Common myeloid progenitor, CD34-positive (primary cell): ENCODE measurements at regions not wholly inside any gene's neighbourhood (a gene's known extent, or its start where the extent isn't known, plus 50 kb on each side); places are given as distances from the start of the nearest gene placed in this dataset.

Source experiments
- CTCF ChIA-PET: fragments of 350-600 bp; sonication (Branson Sonifier 250); formaldehyde crosslinking; loops from one replicate; lab custom pipeline; 2021; ENCODE audit warnings: antibody characterized with exemption; lab: Charles Lee
- POLR2A ChIA-PET: fragments of 350-600 bp; sonication (Branson Sonifier 250); formaldehyde crosslinking; loops from one replicate; lab custom pipeline; 2021; ENCODE audit warnings: antibody characterized with exemption; lab: Charles Lee
- DNase-seq, 3 donors: peaks; one replicate each; pipeline versions ENCODE4 v3.0.0 to v3.0.0-alpha.2; 2013
- H3K27ac ChIP-seq, 2 experiments: 1 replicate in 1 of 2; 2 replicates in 1 of 2; pipeline ENCODE4 v1.7.0; 2013; ENCODE audit warnings: inconsistent platforms in 2 of 2, low read length in 2 of 2, mild to moderate bottlenecking in 2 of 2, low read depth in 1 of 2, moderate library complexity in 1 of 2; ENCODE audit not compliant: severe bottlenecking in 2 of 2, insufficient read depth in 1 of 2, poor library complexity in 1 of 2
- H3K27me3 ChIP-seq, 5 experiments: replicated peaks in 2 of 5; 1 replicate in 3 of 5; 2 replicates in 2 of 5; pipeline versions ENCODE4 v1.6.1 to v1.7.0; 2013; ENCODE audit warnings: low read length in 4 of 5, mild to moderate bottlenecking in 2 of 5, moderate library complexity in 2 of 5, inconsistent platforms in 1 of 5; ENCODE audit not compliant: insufficient read depth in 5 of 5, control insufficient read depth in 4 of 5
- H3K36me3 ChIP-seq, 4 experiments: 1 replicate in 2 of 4; 2 replicates in 2 of 4; pipeline versions ENCODE4 v1.6.1 to v1.7.0; 2013; ENCODE audit warnings: low read length in 3 of 4, control low read depth in 1 of 4, mild to moderate bottlenecking in 1 of 4; ENCODE audit not compliant: control insufficient read depth in 4 of 4, insufficient read depth in 4 of 4
- H3K4me1 ChIP-seq, 4 experiments: 1 replicate in 3 of 4; 2 replicates in 1 of 4; pipeline versions ENCODE4 v1.6.1 to v1.7.1; 2013; ENCODE audit warnings: low read length in 3 of 4, mild to moderate bottlenecking in 3 of 4, control low read depth in 1 of 4, inconsistent platforms in 1 of 4, moderate library complexity in 1 of 4; ENCODE audit not compliant: control insufficient read depth in 4 of 4, insufficient read depth in 4 of 4; ENCODE audit errors: control extremely low read depth in 1 of 4
- H3K4me3 ChIP-seq, 7 experiments: 1 replicate in 4 of 7; 2 replicates in 3 of 7; pipeline versions ENCODE4 v1.5.1 to v1.7.0; 2013; ENCODE audit warnings: mild to moderate bottlenecking in 7 of 7, low read length in 6 of 7, moderate library complexity in 6 of 7, inconsistent platforms in 2 of 7, low read depth in 2 of 7, control low read depth in 1 of 7; ENCODE audit not compliant: insufficient read depth in 4 of 7, control insufficient read depth in 1 of 7; ENCODE audit errors: extremely low read depth in 1 of 7
- H3K9me3 ChIP-seq, 5 experiments: 1 replicate in 4 of 5; 2 replicates in 1 of 5; pipeline versions ENCODE4 v1.6.1 to v1.7.1; 2013; ENCODE audit warnings: low read length in 4 of 5, mild to moderate bottlenecking in 2 of 5, inconsistent platforms in 1 of 5, low read depth in 1 of 5, moderate library complexity in 1 of 5; ENCODE audit not compliant: control insufficient read depth in 4 of 5, insufficient read depth in 2 of 5; ENCODE audit errors: control extremely low read depth in 1 of 5
- WGBS: methylation state at CpG from one replicate; pipeline ENCODE4 v1.1.5; 2013; ENCODE audit not compliant: insufficient coverage; 5-methylcytosine and 5-hydroxymethylcytosine counted together

- no peaks in the 10 kb centered on the region for H3K36me3 ChIP-seq
- H3K9me3 ChIP-seq = no peaks in the 10 kb centered on the region
- H3K27me3 ChIP-seq = peaks cover 0 to 2% (median 0%) of the 10 kb centered on the region in 5 experiments
- POLR2A ChIA-PET = no interaction called here
- H3K4me3 ChIP-seq = no peak overlapping the region
- no peak overlapping the region for H3K27ac ChIP-seq
- DNase-seq = no peak
- H3K4me1 ChIP-seq = no peaks in the 10 kb centered on the region
- whole genome bisulfite sequencing = 96% methylated on average over 10 of the region's 11 CpGs
- CTCF ChIA-PET = interaction anchor here (0.6 to 0.8 kb wide), 2 partner anchors 16 to 122 kb away, joined by 3 read pairs; no protein-coding TSS in a partner anchor
These were observed 110.6 kb upstream of the ALDH1B1 start for GRCh38 chr9:38281917-38282316.

GRCh38 chr9:38281196-38281595 is 111.3 kb upstream of the ALDH1B1 start:
- Histone ChIP-seq H3K4me3 (no peak overlapping the region), H3K4me1 (no peaks in the 10 kb centered on the region), H3K27ac (no peak overlapping the region), H3K9me3 (no peaks in the 10 kb centered on the region), H3K27me3 (peaks cover 0 to 2% (median 0%) of the 10 kb centered on the region in 5 experiments), H3K36me3 (no peaks in the 10 kb centered on the region)
- ChIA-PET POLR2A (no interaction called here), CTCF (interaction anchor here (0.6 kb wide), 1 partner anchor 121 kb away, joined by 3 read pairs; no protein-coding TSS in a partner anchor)
- WGBS = 84% methylated on average over 4 of the region's 4 CpGs
- DNase-seq = no peak

- H3K27me3 ChIP-seq = peaks cover 0 to 2% (median 0%) of the 10 kb centered on the region in 5 experiments
- no peaks in the 10 kb centered on the region for H3K36me3 ChIP-seq
- H3K4me1 ChIP-seq = no peaks in the 10 kb centered on the region
- no peak overlapping the region for H3K27ac ChIP-seq
- CTCF ChIA-PET = interaction anchor here (1.4 kb wide), 1 partner anchor 369 kb away, joined by 3 read pairs; no protein-coding TSS in a partner anchor
- DNase-seq = no peak
- 60% methylated on average over 5 of the region's 6 CpGs for WGBS
- POLR2A ChIA-PET = no interaction called here
- no peaks in the 10 kb centered on the region for H3K9me3 ChIP-seq
- H3K4me3 ChIP-seq = no peak overlapping the region
These were observed 112.2 kb upstream of the ALDH1B1 start for GRCh38 chr9:38280251-38280800.

GRCh38 chr9:38278931-38279679 is 113.4 kb upstream of the ALDH1B1 start:
- 87% methylated on average over 6 of the region's 7 CpGs for WGBS
- POLR2A ChIA-PET = no interaction called here

GRCh38 chr9:38278457-38278856 is 114.0 kb upstream of the ALDH1B1 start:
- Histone ChIP-seq H3K27ac (no peak overlapping the region), H3K9me3 (no peaks in the 10 kb centered on the region), H3K4me3 (no peak overlapping the region), H3K4me1 (no peaks in the 10 kb centered on the region), H3K27me3 (peaks cover 0 to 2% (median 0%) of the 10 kb centered on the region in 5 experiments), H3K36me3 (no peaks in the 10 kb centered on the region)
- ChIA-PET POLR2A (no interaction called here), CTCF (no interaction called here)
- DNase-seq = no peak
- 100% methylated on average over 1 of the region's 4 CpGs for WGBS

More at GRCh38 chr9:38278931-38279679, 113.4 kb upstream of the ALDH1B1 start:
- no peak for DNase-seq
- H3K27me3 ChIP-seq = peaks cover 0 to 2% (median 0%) of the 10 kb centered on the region in 5 experiments
- H3K36me3 ChIP-seq = no peaks in the 10 kb centered on the region
- no peak overlapping the region for H3K4me3 ChIP-seq
- CTCF ChIA-PET = interaction anchor here (1.4 kb wide), 1 partner anchor 367 kb away, joined by 3 read pairs; no protein-coding TSS in a partner anchor
- no peaks in the 10 kb centered on the region for H3K9me3 ChIP-seq
- no peak overlapping the region for H3K27ac ChIP-seq
- no peaks in the 10 kb centered on the region for H3K4me1 ChIP-seq

GRCh38 chr9:38277601-38278200 is 114.8 kb upstream of the ALDH1B1 start:
- WGBS = 95% methylated on average over 6 of the region's 8 CpGs
- POLR2A ChIA-PET = no interaction called here
- Histone ChIP-seq H3K27me3 (peaks cover 0 to 2% (median 0%) of the 10 kb centered on the region in 5 experiments), H3K36me3 (no peaks in the 10 kb centered on the region), H3K9me3 (no peaks in the 10 kb centered on the region), H3K4me3 (no peak overlapping the region), H3K4me1 (no peaks in the 10 kb centered on the region), H3K27ac (no peak overlapping the region)
- no peak for DNase-seq
- CTCF ChIA-PET = no interaction called here
